Pancreas (tissue), 10 donors: ENCODE measurements at regions not wholly inside any gene's neighbourhood (a gene's known extent, or its start where the extent isn't known, plus 50 kb on each side); places are given as distances from the start of the nearest gene placed in this dataset.
"Not testable (repeated sequence)": the region's sequence is repeated elsewhere in the genome, so short reads cannot be mapped to it uniquely, and the experiment has no call there.

Experiments used
- ATAC-seq, 4 donors: fragments of 200-7000 bp; cut with Tn5 transposase; one replicate each; pipeline versions ENCODE4 v1.8.0 to v1.9.1; 2020; ENCODE audit warnings: mild to moderate bottlenecking in 4 of 4, moderate library complexity in 4 of 4
- DNase-seq, 6 donors: peaks; one replicate each; pipeline ENCODE4 v3.0.0-alpha.2; 2020
- FAIRE-seq: peaks from 2 replicates; lab custom pipeline; 2012; peaks lifted over from hg19 to GRCh38; lab: Jason Lieb, UNC
- H3K27ac ChIP-seq, 4 donors: fragments of 200-600 bp; sonication (generic); 1 replicate in 3 of 4; 2 replicates in 1 of 4; pipeline versions ENCODE4 v1.5.0 to v1.8.0; 2020
- H3K27me3 ChIP-seq, 4 donors: fragments of 200-600 bp; one replicate each; pipeline ENCODE4 v1.8.0; 2021
- H3K36me3 ChIP-seq, 3 donors: fragments of 200-600 bp; sonication (generic) in 1 of 3; one replicate each; pipeline versions ENCODE4 v1.5.0 to v1.8.0; 2020 to 2021
- H3K4me1 ChIP-seq, 3 donors: fragments of 200-600 bp; one replicate each; pipeline ENCODE4 v1.8.0; 2021
- H3K4me3 ChIP-seq, 4 donors: fragments of 200-600 bp; sonication (generic) in 2 of 4; one replicate each; pipeline versions ENCODE4 v1.5.0 to v1.8.0; 2020 to 2021
- H3K9me3 ChIP-seq, 4 donors: fragments of 200-600 bp; one replicate each; pipeline ENCODE4 v1.8.0; 2021
- CTCF ChIP-seq, 4 donors: fragments of 200-600 bp; sonication (generic) in 3 of 4; IDR thresholded peaks; one replicate each; pipeline versions ENCODE4 v1.5.0 to v1.8.0; 2021; ENCODE audit warnings: antibody characterized with exemption in 4 of 4
- WGBS, 2 donors: extraction: QIAGEN DNeasy Blood & Tissue Kit; methylation state at CpG; one replicate each; pipeline ENCODE4 v1.1.7; 2013; 5-methylcytosine and 5-hydroxymethylcytosine counted together
- intact Hi-C, 3 donors: fragments of 100-400 bp; cut with DNase I; formaldehyde crosslinking; loops; one replicate each; pipeline versions ENCODE4 v1.11.1 to v1.14.2; 2022
- donor health status: healthy with polysubstance abuse.
- donor health status: DM: no; HTN: no; CAD: no; lungs with moderate emphysema.
- donor health status: DM: no; HTN: no; CAD: no.
- donor health status: control.
- donor health status: control.
- donor health status: Bipolar disorder and iron deficiency.
- donor health status: DM: yes; HTN: yes; CAD: no.
- donor health status: DM: no; HTN: no; CAD: no.
- donor health status: DM: no; HTN: no; CAD: no.
- donor health status: DM: yes; HTN: yes; CAD: no.

DNA sequence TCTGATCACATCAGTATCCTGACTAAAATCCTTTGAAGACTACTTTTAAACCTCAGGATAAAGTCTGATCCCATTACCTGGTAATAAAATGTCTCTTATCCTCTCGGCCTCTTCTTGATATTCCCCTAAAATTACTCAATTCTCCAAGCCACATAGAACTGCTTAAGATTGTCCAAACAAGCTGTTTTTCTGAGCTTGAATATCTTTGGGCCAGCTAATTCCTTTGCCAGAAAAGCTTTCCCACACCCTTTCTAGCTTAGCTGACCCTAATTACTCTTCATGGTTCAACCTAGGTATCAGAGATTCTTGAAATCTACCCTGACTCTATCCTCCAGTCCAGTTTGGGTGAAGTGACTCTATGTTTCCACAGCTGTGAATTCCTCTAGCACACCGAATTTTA, 328.6 kb downstream of the CRPPA start:
- no peak for DNase-seq
- H3K4me1 ChIP-seq, result no peaks in the 10 kb centered on the region
- H3K36me3 ChIP-seq, result no peaks in the 10 kb centered on the region
- no peaks in the 10 kb centered on the region for H3K9me3 ChIP-seq
- no peaks in the 10 kb centered on the region for H3K27me3 ChIP-seq
- no peak for TF ChIP-seq CTCF (IDR thresholded peaks at IDR 0.05)
- H3K27ac ChIP-seq, result no peak overlapping the region
- H3K4me3 ChIP-seq, result no peak overlapping the region
- 81 to 83% methylated on average over 2 of the region's 2 CpGs for WGBS, 2 donors
- no peak for FAIRE-seq
- intact Hi-C loops, result no loop called here
- no peak for ATAC-seq

DNA sequence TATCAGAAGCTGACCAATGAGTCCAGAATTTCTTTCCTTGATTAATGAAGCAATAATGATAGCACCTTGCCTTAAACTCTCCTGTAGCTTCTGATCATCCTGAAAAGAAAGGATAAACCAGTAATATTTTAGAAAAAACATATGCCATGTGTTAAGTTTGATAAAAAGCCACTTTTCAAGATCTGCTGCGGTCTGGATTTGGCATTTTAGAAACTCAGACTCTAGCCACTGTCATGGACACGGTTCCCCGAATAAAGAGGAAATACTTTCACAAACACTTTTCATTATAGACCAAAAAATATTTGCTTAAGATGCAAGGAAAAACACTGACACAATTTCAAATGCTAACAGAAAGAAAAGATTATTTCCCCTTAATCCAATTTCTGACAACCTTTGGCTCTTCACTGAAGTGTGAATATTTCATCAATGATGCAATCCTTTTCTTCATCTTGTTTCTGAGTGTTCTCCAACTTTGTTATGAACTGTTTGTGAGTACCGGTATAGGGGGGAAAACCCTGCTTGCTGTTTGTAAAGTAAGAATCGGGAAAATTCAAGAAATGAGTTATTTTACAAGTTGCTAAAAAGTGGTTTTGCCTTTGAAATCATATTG, 329.5 kb downstream of the CRPPA start:
- Histone ChIP-seq H3K27me3 (no peaks in the 10 kb centered on the region), H3K36me3 (no peaks in the 10 kb centered on the region), H3K4me3 (no peak overlapping the region), H3K9me3 (no peaks in the 10 kb centered on the region), H3K27ac (no peak overlapping the region), H3K4me1 (no peaks in the 10 kb centered on the region)
- FAIRE-seq (no peak), DNase-seq (no peak), ATAC-seq (no peak)
- 73 to 76% methylated on average over 5 of the region's 5 CpGs for WGBS, 2 donors
- no peak for TF ChIP-seq CTCF (IDR thresholded peaks at IDR 0.05)
- intact Hi-C loops, result no loop called here

DNA sequence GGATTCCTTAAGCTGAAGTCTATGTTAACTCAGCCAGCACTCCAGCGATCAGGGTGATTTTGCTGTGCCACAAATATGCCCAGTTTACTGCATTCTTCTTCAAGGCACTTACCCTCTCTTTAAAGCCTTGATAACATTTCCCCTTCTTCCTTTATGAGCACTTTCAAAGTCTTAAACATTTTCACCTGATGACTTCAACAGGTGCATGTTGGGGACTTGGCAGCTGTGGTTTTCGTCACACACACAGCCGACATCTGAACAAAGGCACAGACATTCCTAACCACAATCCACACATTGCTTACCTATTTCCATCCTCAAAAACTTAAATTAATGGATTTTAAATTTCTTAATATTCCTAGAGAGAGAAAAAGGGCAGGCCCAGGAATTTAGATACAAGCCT, 331.5 kb downstream of the CRPPA start:
- no peak for TF ChIP-seq CTCF (IDR thresholded peaks at IDR 0.05)
- FAIRE-seq (no peak), DNase-seq (no peak), ATAC-seq (no peak)
- Histone ChIP-seq H3K4me3 (no peak overlapping the region), H3K9me3 (no peaks in the 10 kb centered on the region), H3K4me1 (peaks cover 0 to under 1% (median 0%) of the 10 kb centered on the region in 3 donors), H3K27me3 (no peaks in the 10 kb centered on the region), H3K36me3 (no peaks in the 10 kb centered on the region), H3K27ac (no peak overlapping the region)
- intact Hi-C loops, result no loop called here
- 97 to 99% methylated on average over 3 of the region's 3 CpGs for WGBS, 2 donors

DNA sequence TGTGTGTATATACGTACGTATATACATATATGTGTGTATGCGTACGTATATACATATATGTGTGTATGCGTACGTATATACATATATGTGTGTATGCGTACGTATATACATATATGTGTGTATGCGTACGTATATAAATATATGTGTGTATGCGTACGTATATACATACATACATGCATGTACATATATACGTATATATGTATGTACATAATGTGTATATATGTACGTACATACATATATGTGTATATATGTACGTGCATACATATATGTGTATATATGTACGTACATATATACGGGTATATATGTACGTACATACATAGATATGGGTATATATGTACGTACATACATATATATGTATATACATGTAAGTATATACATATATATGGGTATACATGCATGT, 332.1 kb downstream of the CRPPA start:
- Histone ChIP-seq H3K9me3 (no peaks in the 10 kb centered on the region), H3K4me1 (peaks cover 0 to 4% (median 0%) of the 10 kb centered on the region in 3 donors), H3K27ac (no peak overlapping the region), H3K27me3 (no peaks in the 10 kb centered on the region), H3K36me3 (no peaks in the 10 kb centered on the region), H3K4me3 (no peak overlapping the region)
- 85 to 86% methylated on average over 19 of the region's 19 CpGs for WGBS, 2 donors
- ATAC-seq, result no peak
- FAIRE-seq, result peak; percentile 94
- no peak for DNase-seq
- intact Hi-C loops, result no loop called here
- TF ChIP-seq CTCF (IDR thresholded peaks at IDR 0.05), result no peak

DNA sequence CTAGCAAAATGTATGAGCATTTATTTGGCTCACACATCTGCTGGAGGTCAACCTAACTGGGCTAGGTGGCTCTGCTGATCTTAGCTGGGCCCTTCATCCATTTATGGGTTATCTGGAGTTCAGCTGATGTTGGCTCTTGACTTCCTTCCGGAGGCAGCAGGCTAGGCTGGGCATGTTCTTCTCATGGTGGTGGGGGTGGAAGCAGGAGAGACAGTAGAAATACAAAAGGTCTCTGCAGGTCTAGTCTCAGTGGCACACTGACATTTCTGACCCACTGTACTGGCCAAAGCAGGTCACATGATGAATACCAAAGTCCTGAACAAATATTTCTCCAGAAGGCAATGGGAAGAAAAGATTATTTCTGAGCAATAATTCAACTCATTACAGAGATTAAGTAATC, 334.6 kb downstream of the CRPPA start:
- no peak overlapping the region for H3K27ac ChIP-seq
- no peak for DNase-seq
- H3K4me1 ChIP-seq, result peaks cover 0 to 4% (median 0%) of the 10 kb centered on the region in 3 donors
- WGBS, 2 donors, result 78 to 93% methylated on average over 1 of the region's 1 CpG
- ATAC-seq, result no peak
- intact Hi-C loops, result no loop called here
- H3K4me3 ChIP-seq, result no peak overlapping the region
- no peak for TF ChIP-seq CTCF (IDR thresholded peaks at IDR 0.05)
- H3K9me3 ChIP-seq, result no peaks in the 10 kb centered on the region
- FAIRE-seq, result no peak
- H3K27me3 ChIP-seq, result no peaks in the 10 kb centered on the region
- H3K36me3 ChIP-seq, result no peaks in the 10 kb centered on the region

DNA sequence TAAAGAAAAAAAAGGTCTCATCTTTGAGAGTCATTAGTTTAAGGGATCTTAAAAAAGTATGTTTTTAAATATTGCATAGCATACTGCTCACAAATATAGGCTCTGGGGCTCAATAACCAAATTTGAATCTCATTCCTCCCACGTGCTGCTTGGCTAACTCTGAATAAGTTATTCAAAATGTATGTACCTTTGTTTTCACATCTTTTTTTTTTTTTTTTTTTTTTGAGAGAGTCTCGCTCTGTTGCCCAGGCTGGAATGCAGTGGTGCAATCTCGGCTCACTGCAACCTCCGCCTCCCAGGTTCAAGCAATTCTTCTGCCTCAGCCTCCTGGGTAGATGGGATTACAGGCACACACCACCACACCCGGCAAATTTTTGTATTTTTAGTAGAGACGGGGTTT, 335.6 kb downstream of the CRPPA start:
- WGBS, 2 donors, result 87 to 93% methylated on average over 5 of the region's 6 CpGs
- H3K4me3 ChIP-seq, H3K27me3 ChIP-seq, intact Hi-C loops, ATAC-seq, H3K27ac ChIP-seq, DNase-seq, H3K36me3 ChIP-seq, FAIRE-seq, H3K4me1 ChIP-seq, H3K9me3 ChIP-seq: not testable (repeated sequence)
